KMS-11 (cell line): ENCODE measurements at regions not wholly inside any gene's neighbourhood (a gene's known extent, or its start where the extent isn't known, plus 50 kb on each side); places are given as distances from the start of the nearest gene placed in this dataset.

ENCODE experiments used
- H2AFZ ChIP-seq: fragments of 200-600 bp; sonication (generic); 2 replicates; pipeline ENCODE4 v1.6.1; 2016; ENCODE audit warnings: antibody characterized with exemption, mixed run types, low read depth
- H3K27ac ChIP-seq: fragments of 200-600 bp; sonication (generic); 2 replicates; pipeline ENCODE4 v1.6.1; 2016; ENCODE audit warnings: mild to moderate bottlenecking, mixed run types
- H3K27me3 ChIP-seq: fragments of 200-600 bp; sonication (generic); 2 replicates; pipeline ENCODE4 v1.6.1; 2017; ENCODE audit warnings: mild to moderate bottlenecking, low read depth, mixed run types, moderate library complexity; ENCODE audit not compliant: insufficient read depth
- H3K36me3 ChIP-seq: fragments of 200-600 bp; sonication (generic); 2 replicates; pipeline ENCODE4 v1.6.1; 2017; ENCODE audit warnings: mild to moderate bottlenecking, mixed run types; ENCODE audit not compliant: insufficient read depth
- H3K4me1 ChIP-seq: fragments of 200-600 bp; sonication (generic); 2 replicates; pipeline ENCODE4 v1.6.1; 2016; ENCODE audit warnings: mild to moderate bottlenecking, low read depth, mixed run types; ENCODE audit not compliant: poor library complexity, severe bottlenecking
- H3K4me2 ChIP-seq: fragments of 200-600 bp; sonication (generic); 2 replicates; pipeline ENCODE4 v1.7.0; 2016; ENCODE audit warnings: mild to moderate bottlenecking, mixed run types
- H3K4me3 ChIP-seq: fragments of 200-600 bp; sonication (generic); IDR thresholded peaks from 2 replicates; pipeline ENCODE4 v1.6.1; 2017; ENCODE audit warnings: low read depth, low read length, mixed read lengths; ENCODE audit not compliant: insufficient read depth
- H3K79me2 ChIP-seq: fragments of 200-600 bp; sonication (generic); 2 replicates; pipeline ENCODE4 v1.6.1; 2016; ENCODE audit warnings: low read depth, mixed run types; ENCODE audit not compliant: insufficient read depth
- H3K9ac ChIP-seq: fragments of 200-600 bp; sonication (generic); 2 replicates; pipeline ENCODE4 v1.6.1; 2016; ENCODE audit warnings: mild to moderate bottlenecking, mixed run types
- H4K20me1 ChIP-seq: fragments of 200-600 bp; sonication (generic); 2 replicates; pipeline ENCODE4 v1.6.1; 2016; ENCODE audit warnings: mild to moderate bottlenecking, mixed run types; ENCODE audit not compliant: insufficient read depth
- TF ChIP-seq, protein P1 (sequence below): fragments of 200-600 bp; sonication (generic); conservative IDR thresholded peaks from 2 replicates; pipeline ENCODE4 v1.6.1; 2017; ENCODE audit warnings: low read depth, mild to moderate bottlenecking, antibody characterized with exemption, low read length, moderate library complexity, mixed read lengths

DNA sequence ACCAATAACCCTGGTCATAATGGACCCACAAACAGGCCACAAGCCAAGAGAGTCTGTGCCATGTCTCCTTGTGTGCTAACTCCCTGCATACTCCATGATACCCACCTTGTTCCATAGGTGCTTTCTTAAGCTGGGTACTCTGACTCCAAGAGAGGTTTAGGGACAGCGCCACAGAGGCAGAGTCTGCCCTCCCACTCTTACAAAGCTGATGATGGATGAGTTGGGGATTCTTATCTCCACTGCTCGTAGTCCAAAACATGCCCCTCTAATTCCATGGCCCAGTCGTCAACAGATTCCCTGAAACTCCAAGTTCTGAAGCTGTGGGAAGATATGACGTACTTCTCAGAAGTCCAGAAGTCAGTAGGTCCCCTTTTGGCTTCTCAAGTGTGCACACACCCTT, 184.4 kb upstream of the CCL2 start:
- TF ChIP-seq, protein P1, sequence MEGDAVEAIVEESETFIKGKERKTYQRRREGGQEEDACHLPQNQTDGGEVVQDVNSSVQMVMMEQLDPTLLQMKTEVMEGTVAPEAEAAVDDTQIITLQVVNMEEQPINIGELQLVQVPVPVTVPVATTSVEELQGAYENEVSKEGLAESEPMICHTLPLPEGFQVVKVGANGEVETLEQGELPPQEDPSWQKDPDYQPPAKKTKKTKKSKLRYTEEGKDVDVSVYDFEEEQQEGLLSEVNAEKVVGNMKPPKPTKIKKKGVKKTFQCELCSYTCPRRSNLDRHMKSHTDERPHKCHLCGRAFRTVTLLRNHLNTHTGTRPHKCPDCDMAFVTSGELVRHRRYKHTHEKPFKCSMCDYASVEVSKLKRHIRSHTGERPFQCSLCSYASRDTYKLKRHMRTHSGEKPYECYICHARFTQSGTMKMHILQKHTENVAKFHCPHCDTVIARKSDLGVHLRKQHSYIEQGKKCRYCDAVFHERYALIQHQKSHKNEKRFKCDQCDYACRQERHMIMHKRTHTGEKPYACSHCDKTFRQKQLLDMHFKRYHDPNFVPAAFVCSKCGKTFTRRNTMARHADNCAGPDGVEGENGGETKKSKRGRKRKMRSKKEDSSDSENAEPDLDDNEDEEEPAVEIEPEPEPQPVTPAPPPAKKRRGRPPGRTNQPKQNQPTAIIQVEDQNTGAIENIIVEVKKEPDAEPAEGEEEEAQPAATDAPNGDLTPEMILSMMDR, result no peak
- Histone ChIP-seq H2AFZ (no peak overlapping the region), H3K9ac (no peak overlapping the region)

DNA sequence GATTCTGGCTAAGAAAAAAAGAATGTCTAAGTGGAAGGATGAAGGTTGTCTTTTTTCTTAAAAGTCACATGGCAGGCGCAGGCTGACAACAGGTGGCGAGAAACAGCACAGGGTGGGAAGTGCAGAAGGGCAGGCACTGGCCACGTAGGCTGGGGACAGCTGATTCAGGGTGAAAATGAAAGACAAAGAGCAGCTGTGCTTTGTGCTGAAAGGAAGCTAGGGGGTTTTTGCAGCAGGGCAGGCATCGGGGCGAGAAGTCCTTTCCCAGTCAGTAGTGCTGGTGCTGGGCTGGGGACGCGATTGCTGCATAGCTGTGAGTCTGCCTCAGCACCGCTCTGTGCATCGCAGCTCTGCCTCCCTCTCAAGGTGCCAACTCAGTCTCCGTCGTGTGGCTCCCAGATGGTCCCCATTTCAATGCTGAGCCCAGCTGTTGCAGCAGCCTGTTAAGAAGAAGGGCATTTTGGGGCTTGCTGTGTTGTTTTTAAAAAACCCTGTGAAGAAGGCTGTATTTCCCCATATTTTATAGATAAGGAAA, 183.1 kb upstream of the CCL2 start:
- Histone ChIP-seq H3K4me3 (no peak overlapping the region), H3K9ac (no peak overlapping the region), H2AFZ (no peak overlapping the region), H3K36me3 (no peaks in the 10 kb centered on the region), H3K27me3 (no peaks in the 10 kb centered on the region), H3K4me2 (no peak overlapping the region), H4K20me1 (no peaks in the 10 kb centered on the region), H3K79me2 (no peaks in the 10 kb centered on the region), H3K27ac (no peak overlapping the region), H3K4me1 (no peaks in the 10 kb centered on the region)
- TF ChIP-seq, protein P1, result no peak

More for the DNA sequence above, 184.4 kb upstream of the CCL2 start:
- no peak overlapping the region for H3K4me3 ChIP-seq
- H4K20me1 ChIP-seq, result no peaks in the 10 kb centered on the region
- no peaks in the 10 kb centered on the region for H3K36me3 ChIP-seq
- no peak overlapping the region for H3K4me2 ChIP-seq
- H3K4me1 ChIP-seq, result no peaks in the 10 kb centered on the region
- H3K27ac ChIP-seq, result no peak overlapping the region
- no peaks in the 10 kb centered on the region for H3K27me3 ChIP-seq
- no peaks in the 10 kb centered on the region for H3K79me2 ChIP-seq

- H3K4me1 ChIP-seq, result no peaks in the 10 kb centered on the region
- no peak overlapping the region for H2AFZ ChIP-seq
- H3K79me2 ChIP-seq, result no peaks in the 10 kb centered on the region
- no peak overlapping the region for H3K27ac ChIP-seq
- TF ChIP-seq, protein P1, result no peak
- H3K27me3 ChIP-seq, result no peaks in the 10 kb centered on the region
- H3K9ac ChIP-seq, result no peak overlapping the region
- no peak overlapping the region for H3K4me2 ChIP-seq
- no peaks in the 10 kb centered on the region for H3K36me3 ChIP-seq
- no peaks in the 10 kb centered on the region for H4K20me1 ChIP-seq
- H3K4me3 ChIP-seq, result no peak overlapping the region
Observed at GRCh38 chr17:34075076-34075475, 180.0 kb upstream of the CCL2 start.

DNA sequence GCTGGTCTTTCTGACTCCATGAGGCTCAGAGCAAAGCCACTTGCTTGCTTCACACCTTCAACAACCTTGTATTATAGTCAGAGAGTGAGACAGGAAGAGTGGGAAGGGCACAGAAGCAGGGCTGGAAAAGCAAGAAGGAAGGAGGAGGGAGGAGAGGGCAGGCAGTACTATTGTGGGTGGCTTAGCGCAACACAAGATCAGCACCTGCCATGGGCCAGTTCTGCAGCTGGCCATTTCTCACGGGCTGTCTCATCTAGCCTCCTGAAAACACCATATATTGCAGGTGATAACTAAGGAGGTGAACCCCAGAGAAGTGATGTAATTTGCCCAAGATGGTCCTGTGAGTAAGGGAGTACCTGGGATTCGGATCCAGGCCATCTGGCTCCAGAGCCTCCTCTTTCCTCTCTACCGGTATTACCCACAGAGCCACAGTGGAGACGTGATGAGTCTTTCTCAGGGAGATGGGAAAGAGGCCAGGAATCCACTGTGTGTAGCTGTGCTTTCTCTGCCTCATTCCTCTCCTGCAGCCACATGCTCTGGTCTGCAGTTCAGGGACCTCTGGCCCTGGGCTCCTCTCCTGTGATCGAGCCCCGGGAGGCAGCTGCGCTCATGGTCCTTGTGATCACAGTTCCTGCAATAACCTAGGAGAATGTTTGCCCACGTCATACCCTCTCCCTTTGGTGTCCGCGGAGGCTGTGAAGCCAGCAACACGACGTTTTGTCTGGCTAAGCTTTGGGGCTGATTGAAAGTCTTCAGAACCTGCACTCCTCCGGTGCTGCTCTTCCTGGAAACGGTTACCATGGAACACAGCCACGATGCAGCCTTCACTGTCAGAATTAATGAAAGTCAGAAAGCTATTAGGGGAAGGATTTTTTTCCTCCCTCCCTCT, 178.1 kb upstream of the CCL2 start:
- no peak overlapping the region for H3K4me3 ChIP-seq
- H3K36me3 ChIP-seq, result no peaks in the 10 kb centered on the region
- no peak overlapping the region for H2AFZ ChIP-seq
- TF ChIP-seq, protein P1, result no peak
- H3K79me2 ChIP-seq, result no peaks in the 10 kb centered on the region
- H3K27me3 ChIP-seq, result no peaks in the 10 kb centered on the region
- no peak overlapping the region for H3K9ac ChIP-seq
- H3K4me2 ChIP-seq, result no peak overlapping the region
- no peaks in the 10 kb centered on the region for H4K20me1 ChIP-seq
- no peaks in the 10 kb centered on the region for H3K4me1 ChIP-seq
- H3K27ac ChIP-seq, result no peak overlapping the region
